MCF 10A (cell line): ENCODE measurements at regions not wholly inside any gene's neighbourhood (a gene's known extent, or its start where the extent isn't known, plus 50 kb on each side); places are given as distances from the start of the nearest gene placed in this dataset.
A peak's percentile ranks its signal among the peaks of the same experiment; 100 is the strongest.
"Not testable (repeated sequence)": the region's sequence is repeated elsewhere in the genome, so short reads cannot be mapped to it uniquely, and the experiment has no call there.

Experiments used
- BruUV-seq: library from RNA; stranded (reverse); fragments of 400-500 nt; replicated peaks from 2 replicates; lab custom pipeline; 2021; lab: Mats Ljungman, UMichigan
- CTCF ChIA-PET: fragments of 300-600 bp; sonication (Branson Sonifier 250); formaldehyde crosslinking; extraction: SDS; loops from one replicate; lab custom pipeline; 2021; ENCODE audit warnings: antibody characterized with exemption, inconsistent platforms; lab: Yijun Ruan, JAX
- POLR2A ChIA-PET: fragments of 300-600, 350-650 bp; sonication (Branson Sonifier 250); formaldehyde crosslinking; extraction: SDS; loops from one replicate; lab custom pipeline; 2020; ENCODE audit warnings: antibody characterized with exemption, inconsistent platforms; lab: Yijun Ruan, JAX
- DNase-seq: peaks from one replicate; pipeline ENCODE4 v3.0.0-alpha.2; 2018; ENCODE audit not compliant: unreplicated experiment
- H3K27ac Mint-ChIP-seq: one replicate; pipeline ENCODE4 v1.8.0; 2022; ENCODE audit warnings: mild to moderate bottlenecking, low read depth, mixed read lengths; ENCODE audit not compliant: unreplicated experiment
- H3K27me3 Mint-ChIP-seq: one replicate; pipeline ENCODE4 v1.8.0; 2022; ENCODE audit warnings: mixed read lengths; ENCODE audit not compliant: insufficient read depth, unreplicated experiment
- H3K36me3 Mint-ChIP-seq: one replicate; pipeline ENCODE4 v1.8.0; 2022; ENCODE audit warnings: mild to moderate bottlenecking, moderate library complexity, mixed read lengths; ENCODE audit not compliant: insufficient read depth, unreplicated experiment
- H3K4me1 Mint-ChIP-seq: one replicate; pipeline ENCODE4 v1.8.0; 2022; ENCODE audit warnings: mixed read lengths; ENCODE audit not compliant: insufficient read depth, unreplicated experiment
- H3K4me3 Mint-ChIP-seq: one replicate; pipeline ENCODE4 v1.8.0; 2022; ENCODE audit warnings: mild to moderate bottlenecking, moderate library complexity, mixed read lengths; ENCODE audit not compliant: unreplicated experiment
- H3K9me3 Mint-ChIP-seq: one replicate; pipeline ENCODE4 v1.8.0; 2022; ENCODE audit warnings: mixed read lengths; ENCODE audit not compliant: unreplicated experiment
- intact Hi-C: fragments of 100-400 bp; cut with micrococcal nuclease; formaldehyde crosslinking; loops from 2 replicates; pipeline ENCODE4 v1.14.1; 2022
- TF ChIP-seq, protein P1 (sequence below): fragments of 200-600 bp; IDR thresholded peaks from one replicate; pipeline ENCODE4 v1.8.0; 2022; ENCODE audit warnings: antibody characterized with exemption, mild to moderate bottlenecking; ENCODE audit not compliant: unreplicated experiment

GRCh38 chr18:14978191-14978590, 230.2 kb downstream of the ANKRD30B start:
- TF ChIP-seq, protein P1, sequence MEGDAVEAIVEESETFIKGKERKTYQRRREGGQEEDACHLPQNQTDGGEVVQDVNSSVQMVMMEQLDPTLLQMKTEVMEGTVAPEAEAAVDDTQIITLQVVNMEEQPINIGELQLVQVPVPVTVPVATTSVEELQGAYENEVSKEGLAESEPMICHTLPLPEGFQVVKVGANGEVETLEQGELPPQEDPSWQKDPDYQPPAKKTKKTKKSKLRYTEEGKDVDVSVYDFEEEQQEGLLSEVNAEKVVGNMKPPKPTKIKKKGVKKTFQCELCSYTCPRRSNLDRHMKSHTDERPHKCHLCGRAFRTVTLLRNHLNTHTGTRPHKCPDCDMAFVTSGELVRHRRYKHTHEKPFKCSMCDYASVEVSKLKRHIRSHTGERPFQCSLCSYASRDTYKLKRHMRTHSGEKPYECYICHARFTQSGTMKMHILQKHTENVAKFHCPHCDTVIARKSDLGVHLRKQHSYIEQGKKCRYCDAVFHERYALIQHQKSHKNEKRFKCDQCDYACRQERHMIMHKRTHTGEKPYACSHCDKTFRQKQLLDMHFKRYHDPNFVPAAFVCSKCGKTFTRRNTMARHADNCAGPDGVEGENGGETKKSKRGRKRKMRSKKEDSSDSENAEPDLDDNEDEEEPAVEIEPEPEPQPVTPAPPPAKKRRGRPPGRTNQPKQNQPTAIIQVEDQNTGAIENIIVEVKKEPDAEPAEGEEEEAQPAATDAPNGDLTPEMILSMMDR = no peak
- no peak for DNase-seq
- intact Hi-C loops = no loop called here
- no peaks in the 10 kb centered on the region for H3K27me3 Mint-ChIP-seq
- H3K36me3 Mint-ChIP-seq = no peaks in the 10 kb centered on the region
- H3K27ac Mint-ChIP-seq = no peak overlapping the region
- POLR2A ChIA-PET = no interaction called here
- peaks cover 43% of the 10 kb centered on the region for H3K4me1 Mint-ChIP-seq
- H3K9me3 Mint-ChIP-seq = no peaks in the 10 kb centered on the region
- CTCF ChIA-PET = interaction anchor here (1.4 to 1.7 kb wide), 2 partner anchors 10 to 31 kb away, joined by 3 to 7 read pairs; no protein-coding TSS in a partner anchor
- BruUV-seq = no TSS peak
- H3K4me3 Mint-ChIP-seq = no peak overlapping the region

GRCh38 chr18:14978962-14979535, 231.1 kb downstream of the ANKRD30B start:
- no TSS peak for BruUV-seq
- intact Hi-C loops = no loop called here
- Mint-ChIP-seq H3K36me3 (no peaks in the 10 kb centered on the region), H3K27me3 (no peaks in the 10 kb centered on the region), H3K27ac (no peak overlapping the region), H3K4me3 (no peak overlapping the region), H3K9me3 (no peaks in the 10 kb centered on the region), H3K4me1 (peaks cover 34% of the 10 kb centered on the region)
- TF ChIP-seq, protein P1 = peak; percentile 52
- DNase-seq = peak; percentile 81
- CTCF ChIA-PET = interaction anchor here (0.6 to 1.1 kb wide), 3 partner anchors 16 to 20 kb away, joined by 3 read pairs; no protein-coding TSS in a partner anchor
- POLR2A ChIA-PET = no interaction called here

GRCh38 chr18:14979875-14980274, 231.9 kb downstream of the ANKRD30B start:
- no peaks in the 10 kb centered on the region for H3K27me3 Mint-ChIP-seq
- CTCF ChIA-PET = no interaction called here
- H3K36me3 Mint-ChIP-seq = no peaks in the 10 kb centered on the region
- POLR2A ChIA-PET = no interaction called here
- H3K4me3 Mint-ChIP-seq = no peak overlapping the region
- H3K9me3 Mint-ChIP-seq = no peaks in the 10 kb centered on the region
- TF ChIP-seq, protein P1 = no peak
- intact Hi-C loops = no loop called here
- peaks cover 26% of the 10 kb centered on the region for H3K4me1 Mint-ChIP-seq
- DNase-seq = no peak
- no peak overlapping the region for H3K27ac Mint-ChIP-seq
- BruUV-seq = no TSS peak

DNA sequence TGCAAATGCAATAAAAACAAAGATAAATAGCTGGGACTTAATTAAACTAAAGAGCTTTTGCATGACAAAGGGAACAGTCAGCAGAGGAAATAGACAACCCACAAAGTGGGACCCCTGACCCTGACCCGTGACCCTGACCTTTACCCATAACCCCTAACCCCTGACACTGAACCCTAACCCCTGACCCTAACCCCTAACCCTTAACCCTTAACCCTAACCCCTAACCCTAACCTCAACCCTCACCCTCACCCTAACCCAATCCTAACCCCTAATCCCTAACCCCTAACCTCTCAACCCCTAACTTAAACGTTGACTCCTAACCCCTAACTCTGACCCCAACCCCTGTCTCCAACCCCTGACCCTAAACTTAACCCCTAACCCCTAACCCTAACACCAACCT, 236.6 kb downstream of the ANKRD30B start:
- H3K9me3 Mint-ChIP-seq, BruUV-seq, POLR2A ChIA-PET, intact Hi-C loops, H3K27ac Mint-ChIP-seq, H3K4me1 Mint-ChIP-seq, H3K36me3 Mint-ChIP-seq, H3K4me3 Mint-ChIP-seq, H3K27me3 Mint-ChIP-seq, DNase-seq, CTCF ChIA-PET: not testable (repeated sequence)

DNA sequence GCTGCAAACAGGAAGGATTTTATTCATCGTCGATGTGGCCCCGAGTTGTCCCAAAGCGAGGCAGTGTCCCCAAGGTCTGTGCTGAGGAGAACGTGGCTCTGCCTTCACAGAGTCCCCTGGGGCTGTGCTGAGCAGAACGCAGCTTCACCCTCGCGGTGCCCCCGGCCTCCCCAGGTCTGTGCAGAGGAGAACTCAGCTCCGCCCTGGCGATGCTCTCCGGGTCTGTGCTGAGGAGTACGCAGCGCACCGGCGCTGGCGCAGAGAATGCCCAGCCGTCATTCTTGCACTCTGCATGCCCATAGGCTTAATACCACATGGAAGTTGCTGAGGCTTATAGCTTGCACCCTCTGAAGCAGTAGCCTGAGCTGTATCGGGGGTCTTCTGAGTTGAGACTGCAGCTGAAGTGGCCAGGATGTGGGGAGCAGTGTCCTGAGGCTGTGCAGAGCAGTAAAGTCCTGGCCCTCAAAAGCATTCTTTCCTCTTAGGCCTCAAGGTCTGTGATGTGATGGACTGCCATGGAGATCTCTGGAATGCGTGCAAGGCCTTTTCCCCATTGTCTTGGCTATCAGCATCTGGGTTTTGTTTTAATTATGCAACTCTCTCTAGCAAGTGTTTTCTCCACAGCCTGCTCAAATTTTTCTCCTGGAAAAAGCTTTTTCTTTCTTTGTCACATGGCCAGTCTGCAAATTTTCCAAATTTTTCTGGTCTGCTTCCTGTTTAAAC, 237.5 kb downstream of the ANKRD30B start:
- H3K36me3 Mint-ChIP-seq, H3K27me3 Mint-ChIP-seq, H3K4me1 Mint-ChIP-seq, DNase-seq, H3K27ac Mint-ChIP-seq, H3K9me3 Mint-ChIP-seq, intact Hi-C loops, POLR2A ChIA-PET, BruUV-seq, H3K4me3 Mint-ChIP-seq, CTCF ChIA-PET: not testable (repeated sequence)

- intact Hi-C loops, H3K9me3 Mint-ChIP-seq, H3K27ac Mint-ChIP-seq, H3K4me1 Mint-ChIP-seq, H3K27me3 Mint-ChIP-seq, BruUV-seq, CTCF ChIA-PET, DNase-seq, H3K36me3 Mint-ChIP-seq, POLR2A ChIA-PET, H3K4me3 Mint-ChIP-seq: not testable (repeated sequence)
Observed at GRCh38 chr18:14987377-14987776, 239.4 kb downstream of the ANKRD30B start.
